ENCODE measurements at regions not wholly inside any gene's neighbourhood (a gene's known extent, or its start where the extent isn't known, plus 50 kb on each side); places are given as distances from the start of the nearest gene placed in this dataset.

DNA sequence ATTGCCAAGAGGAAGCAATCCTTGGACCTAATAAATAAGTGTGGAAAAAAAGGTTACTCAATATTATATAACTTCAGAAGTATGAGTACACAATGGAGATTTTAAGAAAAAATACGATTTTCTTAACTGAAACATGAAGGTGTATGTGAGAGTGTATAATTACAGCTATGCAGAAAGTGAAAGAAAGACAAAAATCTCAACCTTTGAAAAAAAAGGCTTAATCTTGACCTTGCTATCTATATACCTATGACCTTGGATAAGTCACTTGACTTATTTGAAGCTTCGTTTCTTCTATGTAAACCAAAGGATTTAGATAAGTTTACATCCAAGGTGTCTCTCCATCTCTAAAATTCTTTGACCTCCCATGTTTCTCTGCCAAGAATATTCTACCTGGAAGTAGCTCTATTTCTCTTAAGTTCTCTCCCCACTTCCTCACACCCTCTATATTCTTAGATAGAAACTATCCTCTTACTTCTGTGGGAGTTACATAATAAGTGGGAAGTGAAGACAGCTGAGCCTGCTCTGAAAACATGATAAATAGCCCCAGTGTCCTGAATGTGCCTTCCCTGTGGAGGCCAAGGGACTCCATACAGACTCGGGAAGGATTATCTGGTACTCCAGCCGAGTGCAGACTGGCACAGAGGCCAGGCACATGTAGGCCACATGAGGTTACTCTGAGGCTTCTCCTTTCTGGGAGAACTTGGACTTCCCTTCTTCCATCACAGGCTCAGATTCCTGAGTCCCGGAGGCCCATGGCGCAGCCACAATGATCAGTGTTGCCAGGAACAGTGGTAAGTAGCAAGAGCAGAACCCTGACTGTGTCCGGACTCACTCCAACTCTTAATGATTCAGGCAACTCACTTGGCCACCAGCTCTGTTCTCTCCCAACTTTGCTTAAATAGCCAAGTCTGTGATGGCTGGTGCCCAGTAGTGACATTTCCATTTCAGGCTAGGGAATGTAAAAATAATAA lies 166.8 kb upstream of the COL8A1 start:
- no peaks in the 10 kb centered on the region for H3K27me3 Mint-ChIP-seq
- no peak for DNase-seq
- CTCF ChIA-PET, result interaction anchor here (1.1 to 1.9 kb wide), 2 partner anchors 9 to 12 kb away, joined by 3 to 4 read pairs; no protein-coding TSS in a partner anchor
- POLR2A ChIA-PET, result no interaction called here
- no peaks in the 10 kb centered on the region for H3K9me3 ChIP-seq (ENCODE audit: low read length)
- H3K4me1 Mint-ChIP-seq, result no peaks in the 10 kb centered on the region
- no peaks in the 10 kb centered on the region for H3K27me3 ChIP-seq (ENCODE audit: insufficient read depth, low read length, poor library complexity, severe bottlenecking)
- H3K9me3 Mint-ChIP-seq, result peaks cover 0 to 3% (median 0%) of the 10 kb centered on the region in 5 donors
- H3K27ac Mint-ChIP-seq, result no peak overlapping the region
- no peak overlapping the region for H3K4me3 ChIP-seq (ENCODE audit: low read length)
- H3K27ac ChIP-seq (ENCODE audit: low read depth, low read length), result no peak overlapping the region
- no peak overlapping the region for H3K4me3 Mint-ChIP-seq
- no peaks in the 10 kb centered on the region for H3K36me3 ChIP-seq (ENCODE audit: insufficient read depth, low read length)
- H3K36me3 Mint-ChIP-seq, result no peaks in the 10 kb centered on the region
- H3K4me1 ChIP-seq (ENCODE audit: insufficient read depth, low read length), result no peaks in the 10 kb centered on the region

DNA sequence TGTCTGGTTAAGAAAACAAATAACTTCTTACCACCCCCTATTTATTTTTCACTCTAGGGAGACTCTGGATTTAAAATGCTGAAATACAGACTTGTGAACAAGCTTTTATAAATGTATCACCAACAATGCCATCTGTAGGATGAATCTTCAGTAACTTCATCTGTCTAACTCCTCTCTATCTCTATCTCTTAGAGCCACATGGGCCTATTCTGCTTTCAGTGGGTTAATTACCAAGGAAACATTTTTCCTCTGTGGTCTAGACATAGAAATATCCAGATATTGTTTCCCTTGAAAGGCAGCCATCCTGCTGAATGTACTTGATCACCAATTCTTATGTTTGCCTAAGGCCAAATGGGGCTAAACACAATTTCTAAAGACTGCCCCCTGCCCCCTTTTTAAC lies 167.6 kb upstream of the COL8A1 start:
- Mint-ChIP-seq H3K27ac (no peak overlapping the region), H3K4me3 (no peak overlapping the region), H3K4me1 (no peaks in the 10 kb centered on the region), H3K27me3 (no peaks in the 10 kb centered on the region), H3K9me3 (peaks cover 0 to 2% (median 0%) of the 10 kb centered on the region in 5 donors), H3K36me3 (no peaks in the 10 kb centered on the region)
- Histone ChIP-seq H3K4me3 (ENCODE audit: low read length) (no peak overlapping the region), H3K9me3 (ENCODE audit: low read length) (no peaks in the 10 kb centered on the region), H3K27ac (ENCODE audit: low read depth, low read length) (no peak overlapping the region), H3K4me1 (ENCODE audit: insufficient read depth, low read length) (no peaks in the 10 kb centered on the region), H3K36me3 (ENCODE audit: insufficient read depth, low read length) (no peaks in the 10 kb centered on the region), H3K27me3 (ENCODE audit: insufficient read depth, low read length, poor library complexity, severe bottlenecking) (no peaks in the 10 kb centered on the region)
- no peak for DNase-seq
- ChIA-PET POLR2A (no interaction called here), CTCF (interaction anchor here (1.1 to 1.9 kb wide), 2 partner anchors 10 to 12 kb away, joined by 3 to 4 read pairs; no protein-coding TSS in a partner anchor)

DNA sequence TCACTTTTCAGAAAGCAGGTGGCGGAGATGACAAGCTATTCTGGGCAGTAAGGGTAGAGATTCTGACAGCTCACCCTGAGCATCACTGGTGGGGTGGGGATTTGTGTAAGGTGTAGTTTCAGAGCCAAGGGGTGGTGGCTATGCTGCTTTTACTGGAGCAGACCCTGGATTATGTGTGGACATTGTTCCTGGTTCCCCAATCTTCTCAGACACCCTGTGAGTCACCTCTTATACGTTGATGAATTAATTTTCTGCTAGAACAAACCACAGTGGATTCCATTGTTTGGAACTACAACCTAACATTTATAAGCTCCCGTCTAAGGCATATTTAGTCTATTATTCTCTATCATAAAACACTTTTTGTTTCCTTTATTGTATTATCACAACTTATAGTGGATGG lies 169.5 kb upstream of the COL8A1 start:
- Histone ChIP-seq H3K36me3 (ENCODE audit: insufficient read depth, low read length) (no peaks in the 10 kb centered on the region), H3K9me3 (ENCODE audit: low read length) (no peaks in the 10 kb centered on the region), H3K4me1 (ENCODE audit: insufficient read depth, low read length) (no peaks in the 10 kb centered on the region), H3K27me3 (ENCODE audit: insufficient read depth, low read length, poor library complexity, severe bottlenecking) (no peaks in the 10 kb centered on the region), H3K27ac (ENCODE audit: low read depth, low read length) (no peak overlapping the region), H3K4me3 (ENCODE audit: low read length) (no peak overlapping the region)
- no peaks in the 10 kb centered on the region for H3K27me3 Mint-ChIP-seq
- H3K4me1 Mint-ChIP-seq, result no peaks in the 10 kb centered on the region
- no peaks in the 10 kb centered on the region for H3K36me3 Mint-ChIP-seq
- ChIA-PET POLR2A (no interaction called here), CTCF (no interaction called here)
- no peak for DNase-seq
- no peak overlapping the region for H3K4me3 Mint-ChIP-seq
- peaks cover 0 to 6% (median 2%) of the 10 kb centered on the region in 5 donors for H3K9me3 Mint-ChIP-seq
- H3K27ac Mint-ChIP-seq, result no peak overlapping the region

- Mint-ChIP-seq H3K27ac (no peak overlapping the region), H3K9me3 (peaks cover 0 to 6% (median 2%) of the 10 kb centered on the region in 5 donors), H3K4me3 (no peak overlapping the region), H3K36me3 (no peaks in the 10 kb centered on the region), H3K27me3 (no peaks in the 10 kb centered on the region), H3K4me1 (no peaks in the 10 kb centered on the region)
- no peak overlapping the region for H3K27ac ChIP-seq (ENCODE audit: low read depth, low read length)
- POLR2A ChIA-PET, result no interaction called here
- CTCF ChIA-PET, result no interaction called here
- no peak overlapping the region for H3K4me3 ChIP-seq (ENCODE audit: low read length)
- no peaks in the 10 kb centered on the region for H3K9me3 ChIP-seq (ENCODE audit: low read length)
- H3K27me3 ChIP-seq (ENCODE audit: insufficient read depth, low read length, poor library complexity, severe bottlenecking), result no peaks in the 10 kb centered on the region
- H3K36me3 ChIP-seq (ENCODE audit: insufficient read depth, low read length), result no peaks in the 10 kb centered on the region
- no peaks in the 10 kb centered on the region for H3K4me1 ChIP-seq (ENCODE audit: insufficient read depth, low read length)
- no peak for DNase-seq
Observed at GRCh38 chr3:99467420-99467819, 171.0 kb upstream of the COL8A1 start.

DNA sequence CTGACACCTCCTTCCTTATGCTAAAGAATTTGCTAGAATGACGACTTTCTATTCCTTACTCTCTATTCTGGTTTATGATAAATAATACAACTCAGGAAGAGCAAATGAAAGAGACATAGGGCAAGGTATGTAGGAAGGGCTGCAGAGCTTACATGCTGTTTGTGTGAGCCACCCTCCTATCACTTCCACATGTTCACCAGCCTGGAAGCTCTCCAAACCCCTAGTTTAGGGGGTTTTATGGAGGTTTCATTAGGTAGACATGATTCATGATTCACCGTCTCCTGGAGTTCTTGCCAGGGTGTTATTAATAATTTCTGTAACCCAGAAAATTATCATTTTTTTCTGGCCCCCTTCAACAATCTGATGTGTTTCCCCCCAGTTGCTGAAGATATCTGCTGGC lies 172.1 kb upstream of the COL8A1 start:
- Histone ChIP-seq H3K27ac (ENCODE audit: low read depth, low read length) (no peak overlapping the region), H3K36me3 (ENCODE audit: insufficient read depth, low read length) (no peaks in the 10 kb centered on the region), H3K4me3 (ENCODE audit: low read length) (no peak overlapping the region), H3K4me1 (ENCODE audit: insufficient read depth, low read length) (no peaks in the 10 kb centered on the region), H3K27me3 (ENCODE audit: insufficient read depth, low read length, poor library complexity, severe bottlenecking) (no peaks in the 10 kb centered on the region), H3K9me3 (ENCODE audit: low read length) (no peaks in the 10 kb centered on the region)
- H3K4me3 Mint-ChIP-seq, result no peak overlapping the region
- H3K4me1 Mint-ChIP-seq, result no peaks in the 10 kb centered on the region
- no peak for DNase-seq
- no peaks in the 10 kb centered on the region for H3K27me3 Mint-ChIP-seq
- H3K27ac Mint-ChIP-seq, result no peak overlapping the region
- POLR2A ChIA-PET, result no interaction called here
- peaks cover 0 to 6% (median 2%) of the 10 kb centered on the region in 5 donors for H3K9me3 Mint-ChIP-seq
- H3K36me3 Mint-ChIP-seq, result no peaks in the 10 kb centered on the region
- CTCF ChIA-PET, result no interaction called here

DNA sequence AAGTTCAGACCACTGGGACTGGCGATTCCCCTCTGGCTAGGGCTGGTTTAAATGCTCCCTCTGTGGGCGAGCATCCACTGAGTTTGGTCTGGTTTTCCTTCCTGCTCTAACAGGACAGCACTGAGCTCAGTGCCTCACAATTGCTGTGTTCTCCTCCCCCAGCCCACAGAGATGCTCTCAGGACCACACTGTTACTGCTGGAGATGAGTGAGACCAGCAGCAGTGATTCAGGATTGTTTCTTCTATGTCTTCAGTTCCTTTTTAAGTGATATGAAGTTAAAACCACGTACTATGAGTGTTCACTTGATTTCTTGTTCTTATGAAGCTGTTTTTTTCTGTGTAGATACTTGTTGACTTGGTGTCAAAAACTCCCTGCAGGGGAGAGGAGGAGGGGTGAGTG lies 180.4 kb upstream of the COL8A1 start:
- CTCF ChIA-PET, result no interaction called here
- no peaks in the 10 kb centered on the region for H3K4me1 ChIP-seq (ENCODE audit: insufficient read depth, low read length)

DNA sequence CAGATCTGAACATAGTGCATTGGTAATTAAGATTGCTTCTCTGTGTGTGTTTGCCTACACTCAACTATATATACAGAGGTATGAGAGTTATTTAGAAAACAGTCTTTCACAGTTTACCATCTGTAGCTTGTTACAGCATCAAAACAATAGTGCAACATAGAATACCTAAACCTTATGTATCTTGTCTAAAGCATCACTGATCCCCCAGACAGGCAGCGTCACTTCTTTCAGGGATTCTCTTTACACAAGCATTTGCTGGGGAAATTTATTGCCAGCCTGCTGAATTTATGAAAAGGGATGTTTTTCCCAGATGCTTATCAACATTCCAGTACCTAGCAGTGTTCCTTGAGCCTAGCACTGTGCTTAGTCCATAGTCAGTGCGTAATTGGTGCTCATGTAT lies 195.8 kb upstream of the COL8A1 start:
- Mint-ChIP-seq H3K27ac (no peak overlapping the region), H3K4me1 (no peaks in the 10 kb centered on the region), H3K36me3 (no peaks in the 10 kb centered on the region), H3K4me3 (no peak overlapping the region), H3K9me3 (peaks cover 0 to 9% (median 6%) of the 10 kb centered on the region in 5 donors), H3K27me3 (no peaks in the 10 kb centered on the region)
- CTCF ChIA-PET, result no interaction called here
- POLR2A ChIA-PET, result no interaction called here
- no peaks in the 10 kb centered on the region for H3K9me3 ChIP-seq (ENCODE audit: low read length)
- no peak for DNase-seq
- H3K4me3 ChIP-seq (ENCODE audit: low read length), result no peak overlapping the region
- H3K27ac ChIP-seq (ENCODE audit: low read depth, low read length), result no peak overlapping the region
- no peaks in the 10 kb centered on the region for H3K27me3 ChIP-seq (ENCODE audit: insufficient read depth, low read length, poor library complexity, severe bottlenecking)
- H3K36me3 ChIP-seq (ENCODE audit: insufficient read depth, low read length), result no peaks in the 10 kb centered on the region
- no peaks in the 10 kb centered on the region for H3K4me1 ChIP-seq (ENCODE audit: insufficient read depth, low read length)

More for the DNA sequence above, 180.4 kb upstream of the COL8A1 start:
- Mint-ChIP-seq H3K9me3 (peaks cover 0 to 4% (median 2%) of the 10 kb centered on the region in 5 donors), H3K36me3 (no peaks in the 10 kb centered on the region), H3K27me3 (no peaks in the 10 kb centered on the region), H3K4me1 (no peaks in the 10 kb centered on the region), H3K27ac (no peak overlapping the region), H3K4me3 (no peak overlapping the region)
- no peak overlapping the region for H3K27ac ChIP-seq (ENCODE audit: low read depth, low read length)
- no peaks in the 10 kb centered on the region for H3K27me3 ChIP-seq (ENCODE audit: insufficient read depth, low read length, poor library complexity, severe bottlenecking)
- POLR2A ChIA-PET, result no interaction called here
- H3K4me3 ChIP-seq (ENCODE audit: low read length), result no peak overlapping the region
- DNase-seq, result no peak
- H3K9me3 ChIP-seq (ENCODE audit: low read length), result no peaks in the 10 kb centered on the region
- no peaks in the 10 kb centered on the region for H3K36me3 ChIP-seq (ENCODE audit: insufficient read depth, low read length)

DNA sequence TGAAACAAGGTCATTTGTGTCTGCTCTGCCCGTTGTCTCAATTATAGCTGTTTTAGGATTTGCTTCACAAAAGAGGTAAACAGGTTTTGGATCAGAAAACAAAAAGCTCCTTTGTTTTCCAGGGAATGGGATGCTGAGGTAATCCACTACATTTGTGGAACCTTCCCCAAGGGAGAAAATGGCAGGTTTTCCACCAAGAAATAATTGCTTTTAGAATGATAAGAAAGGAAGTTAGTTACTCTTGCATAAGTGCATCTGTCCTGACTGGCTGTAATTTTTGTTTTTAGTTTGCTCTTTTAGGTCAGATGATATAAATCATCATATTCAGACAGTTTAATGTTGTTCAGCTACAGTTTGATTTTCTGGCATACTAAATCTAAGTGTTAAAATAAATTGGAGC lies 198.5 kb upstream of the COL8A1 start:
- no peak overlapping the region for H3K27ac ChIP-seq (ENCODE audit: low read depth, low read length)
- H3K36me3 ChIP-seq (ENCODE audit: insufficient read depth, low read length), result no peaks in the 10 kb centered on the region
- Mint-ChIP-seq H3K4me1 (no peaks in the 10 kb centered on the region), H3K9me3 (peaks cover 0 to 16% (median 10%) of the 10 kb centered on the region in 5 donors), H3K4me3 (no peak overlapping the region), H3K27ac (no peak overlapping the region), H3K36me3 (no peaks in the 10 kb centered on the region), H3K27me3 (no peaks in the 10 kb centered on the region)
- no peak overlapping the region for H3K4me3 ChIP-seq (ENCODE audit: low read length)
- ChIA-PET CTCF (no interaction called here), POLR2A (no interaction called here)
- no peaks in the 10 kb centered on the region for H3K9me3 ChIP-seq (ENCODE audit: low read length)
- no peak for DNase-seq
- H3K27me3 ChIP-seq (ENCODE audit: insufficient read depth, low read length, poor library complexity, severe bottlenecking), result no peaks in the 10 kb centered on the region
- no peaks in the 10 kb centered on the region for H3K4me1 ChIP-seq (ENCODE audit: insufficient read depth, low read length)

All from CD8-positive, alpha-beta memory T cell (primary cell).